H1 (cell line): ENCODE measurements at regions not wholly inside any gene's neighbourhood (a gene's known extent, or its start where the extent isn't known, plus 50 kb on each side); places are given as distances from the start of the nearest gene placed in this dataset.

Source experiments
- CBX8 ChIP-seq: fragments of 300-800, 300-1000 bp; sonication (generic); IDR thresholded peaks from 2 replicates; pipeline ENCODE4 v1.7.1; 2016; ENCODE audit warnings: low read depth, low read length, borderline replicate concordance
- EGR1 ChIP-seq: IDR thresholded peaks from 2 replicates; pipeline ENCODE4 v1.6.1; 2011; ENCODE audit warnings: low read depth, low read length, borderline replicate concordance
- EZH2 ChIP-seq: fragments of 200-600 bp; sonication (generic); IDR thresholded peaks from 2 replicates; pipeline ENCODE4 v1.7.1; 2012; ENCODE audit warnings: low read depth, mild to moderate bottlenecking, moderate library complexity, low read length, inconsistent platforms; ENCODE audit not compliant: severe bottlenecking
- RFX5 ChIP-seq: IDR thresholded peaks from 2 replicates; pipeline ENCODE4 v1.6.1; 2011; ENCODE audit warnings: low read depth, low read length, improper control_type of control experiment, borderline replicate concordance
- SP1 ChIP-seq: IDR thresholded peaks from 2 replicates; pipeline ENCODE4 v1.6.1; 2011; ENCODE audit warnings: low read depth, low read length
- SUZ12 ChIP-seq: fragments of 200-600 bp; sonication (generic); IDR thresholded peaks from 2 replicates; pipeline ENCODE4 v1.6.1; 2012; ENCODE audit warnings: mild to moderate bottlenecking, inconsistent platforms, low read length, moderate library complexity, mixed read lengths

GRCh38 chr21:16280686-16281091 is 550.9 kb downstream of the USP25 start (continued):
- TF ChIP-seq EGR1 (no peak), SUZ12 (no peak), SP1 (no peak), RFX5 (no peak), CBX8 (no peak), EZH2 (no peak)
- TF ChIP-seq, all 59 proteins: peak for 0
